ENCODE measurements at regions not wholly inside any gene's neighbourhood (a gene's known extent, or its start where the extent isn't known, plus 50 kb on each side); places are given as distances from the start of the nearest gene placed in this dataset.

DNA sequence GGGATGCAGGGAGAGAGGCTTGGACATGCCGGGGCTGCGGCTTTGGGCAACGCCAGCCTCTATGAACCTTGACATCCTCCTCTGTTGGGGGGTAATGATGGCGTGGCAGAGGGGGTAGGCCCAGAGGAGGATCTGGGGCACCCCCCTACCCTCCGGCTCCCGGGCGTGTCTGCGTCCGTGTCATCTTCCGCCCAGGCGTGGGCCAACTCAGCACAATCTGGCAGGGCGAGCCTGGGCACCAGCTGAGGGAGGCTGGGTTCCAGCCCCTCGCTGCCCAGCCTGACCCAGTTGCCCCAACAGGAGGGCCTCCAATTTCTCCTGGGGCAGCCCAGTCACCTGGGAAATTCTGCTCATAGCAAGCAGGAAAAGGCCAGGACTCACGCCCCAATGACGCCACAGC lies 62.9 kb upstream of the IL17B start:
- in situ Hi-C loops (cut with HindIII; ENCODE audit: extremely low pct_ligation_motif_present, low pct_unique_long_range_greater_than_20kb) (no loop called here), intact Hi-C loops (cut with micrococcal nuclease; ENCODE audit: unreplicated experiment) (loop anchor here (2.0 kb wide), 1 partner anchor 109 kb away; the partner anchor contains the start of gene CSNK1A1)
- H3K4me3 ChIP-seq (replicated peaks in 1 of 3; ENCODE audit: insufficient read depth in 1 of 3, low read depth in 2 of 3, low read length in 3 of 3), result peak overlapping the region in 1 of 3 experiments; percentile 25; a peak in 1 of 6 replicates
- H4K20me1 ChIP-seq (ENCODE audit: insufficient read depth, low read length), result no peaks in the 10 kb centered on the region
- no peaks in the 10 kb centered on the region; a peak in 1 of 5 replicates for H3K27me3 ChIP-seq (ENCODE audit: control insufficient read depth in 1 of 2, insufficient read depth in 2 of 2, low read length in 2 of 2)
- BruUV-seq (replicated peaks), result no TSS peak
- POLR2A ChIA-PET, result interaction anchor here (1.4 to 2.6 kb wide), 2 partner anchors 10 to 108 kb away, joined by 6 to 10 read pairs; no protein-coding TSS in a partner anchor
- no peak overlapping the region for H2AFZ ChIP-seq (ENCODE audit: low read length)
- H3K79me2 ChIP-seq (ENCODE audit: insufficient read depth, low read length), result no peaks in the 10 kb centered on the region
- no peaks in the 10 kb centered on the region for H3K9me3 ChIP-seq (ENCODE audit: low read length)
- no peak overlapping the region for H3K9ac ChIP-seq (ENCODE audit: insufficient read depth, low read depth, low read length)
- FAIRE-seq, result no peak
- ATAC-seq, result no peak
- TF ChIP-seq GFI1 (CRISPR knock-in tag; IDR thresholded peaks at IDR 0.05; ENCODE audit: borderline replicate concordance), result no peak
- TF ChIP-seq ZNF776 (CRISPR knock-in tag; IDR thresholded peaks at IDR 0.05), result 0 out of 2 replicates have a peak, but pooled peaks have one; percentile 10
- H3K4me2 ChIP-seq (ENCODE audit: low read depth, low read length), result peak overlapping the region; percentile 53
- no peaks in the 10 kb centered on the region for H3K36me3 ChIP-seq (replicated peaks in 1 of 2; ENCODE audit: control insufficient read depth in 1 of 2, insufficient read depth in 2 of 2, low read length in 2 of 2)
- DNase-seq (ENCODE audit: low spot score), result no peak
- peaks cover 73% of the 10 kb centered on the region for H3K4me1 ChIP-seq (ENCODE audit: insufficient read depth, low read length)
- WGBS (ENCODE audit: low lambda C conversion rate), result 34% methylated on average over 5 of the region's 15 CpGs
- H3K27ac ChIP-seq (ENCODE audit: extremely low read length, insufficient read depth, low read length), result no peak overlapping the region
- CTCF ChIA-PET (ENCODE audit: low intra/inter-chr PET ratio, low total read pairs), result no interaction called here

DNA sequence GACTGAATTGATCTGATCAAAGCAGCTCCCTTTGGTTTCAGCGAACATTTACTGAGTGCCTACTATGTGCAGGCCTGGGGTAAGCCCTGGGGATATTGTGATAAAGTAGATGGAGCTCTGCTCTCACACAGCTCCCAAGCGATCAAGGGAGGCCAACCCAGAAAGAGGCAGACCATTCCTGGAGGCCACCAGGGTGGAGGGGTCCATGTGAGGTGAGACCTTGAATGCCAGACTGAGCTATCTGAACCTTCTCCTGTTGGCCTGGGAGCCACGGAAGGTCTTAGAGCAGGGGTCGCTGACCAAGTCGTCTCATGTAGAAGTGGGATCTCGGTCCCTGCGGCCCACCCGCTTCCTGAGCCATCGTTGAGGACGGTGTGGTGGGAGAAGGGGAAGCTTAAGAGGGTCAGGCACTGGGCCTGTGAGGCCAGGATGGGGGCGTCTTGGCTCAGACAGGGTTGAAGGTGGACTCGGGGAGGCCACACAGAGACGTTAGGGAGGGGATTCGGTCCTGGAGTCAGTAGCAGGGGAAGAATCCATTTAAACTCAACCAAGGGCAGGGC lies 62.2 kb upstream of the IL17B start:
- no TSS peak for BruUV-seq (replicated peaks)
- Histone ChIP-seq H3K9me3 (ENCODE audit: low read length) (no peaks in the 10 kb centered on the region), H4K20me1 (ENCODE audit: insufficient read depth, low read length) (no peaks in the 10 kb centered on the region), H3K9ac (ENCODE audit: insufficient read depth, low read depth, low read length) (no peak overlapping the region), H3K4me3 (replicated peaks in 1 of 3; ENCODE audit: insufficient read depth in 1 of 3, low read depth in 2 of 3, low read length in 3 of 3) (no peak overlapping the region), H3K4me1 (ENCODE audit: insufficient read depth, low read length) (peaks cover 71% of the 10 kb centered on the region), H3K36me3 (replicated peaks in 1 of 2; ENCODE audit: control insufficient read depth in 1 of 2, insufficient read depth in 2 of 2, low read length in 2 of 2) (no peaks in the 10 kb centered on the region), H3K27me3 (ENCODE audit: control insufficient read depth in 1 of 2, insufficient read depth in 2 of 2, low read length in 2 of 2) (no peaks in the 10 kb centered on the region; a peak in 1 of 5 replicates), H3K27ac (ENCODE audit: extremely low read length, insufficient read depth, low read length) (no peak overlapping the region), H2AFZ (ENCODE audit: low read length) (no peak overlapping the region), H3K4me2 (ENCODE audit: low read depth, low read length) (no peak overlapping the region), H3K79me2 (ENCODE audit: insufficient read depth, low read length) (no peaks in the 10 kb centered on the region)
- FAIRE-seq, result no peak
- in situ Hi-C loops (cut with HindIII; ENCODE audit: extremely low pct_ligation_motif_present, low pct_unique_long_range_greater_than_20kb) (no loop called here), intact Hi-C loops (cut with micrococcal nuclease; ENCODE audit: unreplicated experiment) (no loop called here)
- no peak for ATAC-seq
- WGBS (ENCODE audit: low lambda C conversion rate), result 77% methylated on average over 13 of the region's 14 CpGs
- no peak for DNase-seq (ENCODE audit: low spot score)
- ChIA-PET CTCF (ENCODE audit: low intra/inter-chr PET ratio, low total read pairs) (no interaction called here), POLR2A (interaction anchor here (2.6 to 2.9 kb wide), 2 partner anchors 11 to 110 kb away, joined by 10 read pairs; partner anchors contain the start of gene CSNK1A1)
- no peak for TF ChIP-seq ZBTB42 (CRISPR knock-in tag; IDR thresholded peaks at IDR 0.05)
- no peak for TF ChIP-seq ZFP1 (CRISPR knock-in tag; IDR thresholded peaks at IDR 0.05)
- TF ChIP-seq, protein P1, sequence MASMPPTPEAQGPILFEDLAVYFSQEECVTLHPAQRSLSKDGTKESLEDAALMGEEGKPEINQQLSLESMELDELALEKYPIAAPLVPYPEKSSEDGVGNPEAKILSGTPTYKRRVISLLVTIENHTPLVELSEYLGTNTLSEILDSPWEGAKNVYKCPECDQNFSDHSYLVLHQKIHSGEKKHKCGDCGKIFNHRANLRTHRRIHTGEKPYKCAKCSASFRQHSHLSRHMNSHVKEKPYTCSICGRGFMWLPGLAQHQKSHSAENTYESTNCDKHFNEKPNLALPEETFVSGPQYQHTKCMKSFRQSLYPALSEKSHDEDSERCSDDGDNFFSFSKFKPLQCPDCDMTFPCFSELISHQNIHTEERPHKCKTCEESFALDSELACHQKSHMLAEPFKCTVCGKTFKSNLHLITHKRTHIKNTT (CRISPR knock-in tag; IDR thresholded peaks at IDR 0.05), result no peak
- TF ChIP-seq POLR2AphosphoS5 (IDR thresholded peaks at IDR 0.05; ENCODE audit: low read depth, low read length), result no peak
- no peak for TF ChIP-seq ZFP36 (IDR thresholded peaks at IDR 0.05; ENCODE audit: borderline replicate concordance, low read depth, low read length, partially characterized antibody)
- TF ChIP-seq SATB2 (CRISPR knock-in tag; IDR thresholded peaks at IDR 0.05), result no peak
- TF ChIP-seq, protein P2, sequence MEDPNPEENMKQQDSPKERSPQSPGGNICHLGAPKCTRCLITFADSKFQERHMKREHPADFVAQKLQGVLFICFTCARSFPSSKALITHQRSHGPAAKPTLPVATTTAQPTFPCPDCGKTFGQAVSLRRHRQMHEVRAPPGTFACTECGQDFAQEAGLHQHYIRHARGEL (CRISPR knock-in tag; IDR thresholded peaks at IDR 0.05), result no peak
- TF ChIP-seq TBX2 (CRISPR knock-in tag; IDR thresholded peaks at IDR 0.05; ENCODE audit: borderline replicate concordance), result no peak
- TF ChIP-seq FOXC1 (CRISPR knock-in tag; IDR thresholded peaks at IDR 0.05; ENCODE audit: borderline replicate concordance), result no peak
- TF ChIP-seq, protein P3, sequence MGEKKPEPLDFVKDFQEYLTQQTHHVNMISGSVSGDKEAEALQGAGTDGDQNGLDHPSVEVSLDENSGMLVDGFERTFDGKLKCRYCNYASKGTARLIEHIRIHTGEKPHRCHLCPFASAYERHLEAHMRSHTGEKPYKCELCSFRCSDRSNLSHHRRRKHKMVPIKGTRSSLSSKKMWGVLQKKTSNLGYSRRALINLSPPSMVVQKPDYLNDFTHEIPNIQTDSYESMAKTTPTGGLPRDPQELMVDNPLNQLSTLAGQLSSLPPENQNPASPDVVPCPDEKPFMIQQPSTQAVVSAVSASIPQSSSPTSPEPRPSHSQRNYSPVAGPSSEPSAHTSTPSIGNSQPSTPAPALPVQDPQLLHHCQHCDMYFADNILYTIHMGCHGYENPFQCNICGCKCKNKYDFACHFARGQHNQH (CRISPR knock-in tag; IDR thresholded peaks at IDR 0.05), result no peak
- TF ChIP-seq ZNF781 (CRISPR knock-in tag; IDR thresholded peaks at IDR 0.05; ENCODE audit: borderline replicate concordance, not compliant biosample characterization), result no peak
- TF ChIP-seq HIVEP1 (CRISPR knock-in tag; IDR thresholded peaks at IDR 0.05), result no peak
- no peak for TF ChIP-seq MLLT10 (CRISPR knock-in tag; IDR thresholded peaks at IDR 0.05)
- no peak for TF ChIP-seq HDAC1 (CRISPR knock-in tag; IDR thresholded peaks at IDR 0.05)
- TF ChIP-seq ZNF749 (CRISPR knock-in tag; IDR thresholded peaks at IDR 0.05; ENCODE audit: borderline replicate concordance), result no peak
- no peak for TF ChIP-seq ARNT2 (CRISPR knock-in tag; IDR thresholded peaks at IDR 0.05; ENCODE audit: low read depth)
